OCI-LY7 (cell line): ENCODE measurements at regions not wholly inside any gene's neighbourhood (a gene's known extent, or its start where the extent isn't known, plus 50 kb on each side); places are given as distances from the start of the nearest gene placed in this dataset.

Source experiments
- BruUV-seq: library from RNA; stranded (reverse); fragments of 400-500 nt; replicated peaks from 2 replicates; lab custom pipeline; 2021; lab: Mats Ljungman, UMichigan
- CTCF ChIA-PET: fragments of 300-600 bp; sonication (Branson Sonifier 250); formaldehyde crosslinking; loops from one replicate; lab custom pipeline; 2022; ENCODE audit warnings: antibody characterized with exemption; ENCODE audit not compliant: unreplicated experiment; lab: Charles Lee
- POLR2A ChIA-PET: fragments of 300-600 bp; sonication (Branson Sonifier 250); formaldehyde crosslinking; loops from one replicate; lab custom pipeline; 2022; ENCODE audit warnings: antibody characterized with exemption; lab: Charles Lee
- DNase-seq: peaks from one replicate; pipeline ENCODE4 v3.0.0-alpha.2; 2015; ENCODE audit warnings: low spot score
- H2AFZ ChIP-seq: fragments of 200-600 bp; sonication (generic), shearing (Covaris generic); 2 replicates; pipeline ENCODE4 v1.6.1; 2014; ENCODE audit warnings: mild to moderate bottlenecking, antibody characterized with exemption, low read length, moderate library complexity
- H3K27ac ChIP-seq: fragments of 200-600 bp; sonication (generic); 2 replicates; pipeline ENCODE4 v1.5.1; 2014; ENCODE audit warnings: mixed run types, low read depth, mild to moderate bottlenecking, moderate library complexity, low read length, inconsistent platforms; ENCODE audit not compliant: poor library complexity, severe bottlenecking
- H3K36me3 ChIP-seq: fragments of 200-600 bp; sonication (generic); 2 replicates; pipeline ENCODE4 v1.6.1; 2014; ENCODE audit warnings: mild to moderate bottlenecking, antibody characterized with exemption, low read length, moderate library complexity, mixed read lengths; ENCODE audit not compliant: insufficient read depth
- H3K4me1 ChIP-seq: fragments of 200-600 bp; sonication (generic); 2 replicates; pipeline ENCODE4 v1.5.1; 2014; ENCODE audit warnings: mild to moderate bottlenecking, low read length; ENCODE audit not compliant: insufficient read depth, poor library complexity, severe bottlenecking
- H3K4me2 ChIP-seq: fragments of 200-600 bp; sonication (generic); 2 replicates; pipeline ENCODE4 v1.6.1; 2014; ENCODE audit warnings: mild to moderate bottlenecking, low read length
- H3K4me3 ChIP-seq: fragments of 200-600 bp; sonication (generic); 2 replicates; pipeline ENCODE4 v1.5.1; 2014; ENCODE audit warnings: mild to moderate bottlenecking, low read depth, low read length; ENCODE audit not compliant: poor library complexity, severe bottlenecking
- H3K79me2 ChIP-seq: fragments of 200-600 bp; sonication (generic); 2 replicates; pipeline ENCODE4 v1.6.1; 2016; ENCODE audit warnings: low read depth, mild to moderate bottlenecking, low read length, moderate library complexity, mixed read lengths; ENCODE audit not compliant: insufficient read depth
- H3K9me2 ChIP-seq: fragments of 200-600 bp; sonication (generic); 2 replicates; pipeline ENCODE4 v1.6.1; 2016; ENCODE audit warnings: mild to moderate bottlenecking, low read length, mixed read lengths; ENCODE audit not compliant: insufficient read depth
- H3K9me3 ChIP-seq: fragments of 200-600 bp; sonication (generic); 2 replicates; pipeline ENCODE4 v1.6.1; 2014; ENCODE audit warnings: mild to moderate bottlenecking, mixed run types, low read length, mixed read lengths
- H4K20me1 ChIP-seq: fragments of 200-600 bp; sonication (generic); 2 replicates; pipeline ENCODE4 v1.6.1; 2014; ENCODE audit warnings: mild to moderate bottlenecking, antibody characterized with exemption, low read length, moderate library complexity, mixed read lengths; ENCODE audit not compliant: insufficient read depth
- EZH2phosphoT487 ChIP-seq: fragments of 200-600 bp; sonication (generic); IDR thresholded peaks from 2 replicates; pipeline ENCODE4 v1.6.1; 2018; ENCODE audit warnings: low read depth, borderline replicate concordance, mild to moderate bottlenecking, mixed run types, antibody characterized with exemption, low read length, moderate library complexity, mixed read lengths
- intact Hi-C: fragments of 100-400 bp; cut with micrococcal nuclease; formaldehyde crosslinking; loops from one replicate; pipeline ENCODE4 v1.10.0; 2022; ENCODE audit not compliant: unreplicated experiment
- TF ChIP-seq, protein P1 (sequence below): fragments of 200-600 bp; sonication (generic); conservative IDR thresholded peaks from 2 replicates; pipeline ENCODE4 v1.5.1; 2014; ENCODE audit warnings: mild to moderate bottlenecking, antibody characterized with exemption, low read length, moderate library complexity, mixed read lengths

DNA sequence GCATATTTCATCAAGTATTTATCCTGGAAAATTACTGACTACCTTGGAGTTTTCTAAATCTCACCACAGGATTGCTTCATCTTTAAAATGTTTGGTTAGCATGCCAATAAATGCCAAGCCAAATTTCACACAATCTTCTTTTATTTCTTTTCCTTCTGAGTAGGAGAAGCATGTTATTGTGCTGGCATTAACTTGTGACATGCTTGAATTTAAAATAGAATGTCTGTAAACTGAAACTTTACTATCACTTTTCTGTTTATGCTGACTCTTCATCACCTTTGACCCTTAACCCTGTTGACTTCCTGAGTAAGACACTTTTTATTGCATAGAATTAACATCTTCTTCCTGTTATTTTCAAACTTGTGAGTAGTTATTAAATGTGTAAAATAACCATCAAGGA lies 56.2 kb upstream of the LRRTM4 start:
- TF ChIP-seq, protein P1, sequence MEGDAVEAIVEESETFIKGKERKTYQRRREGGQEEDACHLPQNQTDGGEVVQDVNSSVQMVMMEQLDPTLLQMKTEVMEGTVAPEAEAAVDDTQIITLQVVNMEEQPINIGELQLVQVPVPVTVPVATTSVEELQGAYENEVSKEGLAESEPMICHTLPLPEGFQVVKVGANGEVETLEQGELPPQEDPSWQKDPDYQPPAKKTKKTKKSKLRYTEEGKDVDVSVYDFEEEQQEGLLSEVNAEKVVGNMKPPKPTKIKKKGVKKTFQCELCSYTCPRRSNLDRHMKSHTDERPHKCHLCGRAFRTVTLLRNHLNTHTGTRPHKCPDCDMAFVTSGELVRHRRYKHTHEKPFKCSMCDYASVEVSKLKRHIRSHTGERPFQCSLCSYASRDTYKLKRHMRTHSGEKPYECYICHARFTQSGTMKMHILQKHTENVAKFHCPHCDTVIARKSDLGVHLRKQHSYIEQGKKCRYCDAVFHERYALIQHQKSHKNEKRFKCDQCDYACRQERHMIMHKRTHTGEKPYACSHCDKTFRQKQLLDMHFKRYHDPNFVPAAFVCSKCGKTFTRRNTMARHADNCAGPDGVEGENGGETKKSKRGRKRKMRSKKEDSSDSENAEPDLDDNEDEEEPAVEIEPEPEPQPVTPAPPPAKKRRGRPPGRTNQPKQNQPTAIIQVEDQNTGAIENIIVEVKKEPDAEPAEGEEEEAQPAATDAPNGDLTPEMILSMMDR = no peak
- TF ChIP-seq EZH2phosphoT487 = no peak

DNA sequence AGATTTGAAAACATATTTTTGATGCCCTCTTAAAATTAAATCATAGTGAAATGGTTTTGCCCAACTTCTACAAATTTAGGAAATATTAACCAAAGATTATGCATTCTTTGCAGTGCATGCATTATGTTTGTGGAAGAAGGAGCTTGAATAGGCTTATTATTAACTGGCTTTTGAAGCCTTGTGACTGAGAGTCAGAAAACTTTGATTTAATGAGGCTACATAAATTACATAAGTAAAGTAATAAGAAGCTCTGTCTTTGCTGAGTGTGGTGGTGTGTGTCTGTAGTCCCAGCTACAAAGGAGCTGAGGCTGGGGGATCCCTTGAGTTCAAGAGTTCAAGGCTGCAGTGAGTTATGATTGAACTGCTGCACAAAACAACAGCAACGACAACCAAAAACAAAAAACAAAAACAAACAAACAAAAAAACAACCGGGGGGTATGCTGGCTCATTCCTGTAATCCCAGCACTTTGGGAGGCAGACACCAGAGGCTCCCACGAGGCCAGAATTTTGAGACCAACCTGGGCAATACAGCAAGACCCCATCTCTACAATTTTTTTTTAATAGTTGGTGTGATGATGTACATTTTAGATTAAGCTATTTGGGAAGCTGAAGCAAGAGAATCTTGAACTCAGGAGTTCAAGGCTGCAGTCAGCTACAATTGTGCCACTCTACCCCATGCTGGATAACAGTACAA lies 57.0 kb upstream of the LRRTM4 start:
- intact Hi-C loops = no loop called here
- H4K20me1 ChIP-seq = no peaks in the 10 kb centered on the region
- TF ChIP-seq, protein P1 = no peak
- TF ChIP-seq EZH2phosphoT487 = no peak
- H3K27ac ChIP-seq = no peak overlapping the region
- DNase-seq = no peak
- no peaks in the 10 kb centered on the region for H3K9me3 ChIP-seq
- no peak overlapping the region for H3K4me3 ChIP-seq
- H3K36me3 ChIP-seq = no peaks in the 10 kb centered on the region
- CTCF ChIA-PET = no interaction called here
- no TSS peak for BruUV-seq
- POLR2A ChIA-PET = no interaction called here
- no peaks in the 10 kb centered on the region for H3K4me1 ChIP-seq
- no peaks in the 10 kb centered on the region for H3K9me2 ChIP-seq
- no peak overlapping the region for H3K4me2 ChIP-seq
- H3K79me2 ChIP-seq = no peaks in the 10 kb centered on the region
- no peak overlapping the region for H2AFZ ChIP-seq

More for the DNA sequence above, 56.2 kb upstream of the LRRTM4 start:
- POLR2A ChIA-PET = no interaction called here
- Histone ChIP-seq H3K4me1 (no peaks in the 10 kb centered on the region), H4K20me1 (no peaks in the 10 kb centered on the region), H3K4me2 (no peak overlapping the region), H3K27ac (no peak overlapping the region), H3K36me3 (no peaks in the 10 kb centered on the region), H2AFZ (no peak overlapping the region), H3K9me3 (no peaks in the 10 kb centered on the region), H3K4me3 (no peak overlapping the region), H3K9me2 (no peaks in the 10 kb centered on the region), H3K79me2 (no peaks in the 10 kb centered on the region)
- intact Hi-C loops = no loop called here
- CTCF ChIA-PET = no interaction called here
- no peak for DNase-seq
- BruUV-seq = no TSS peak

DNA sequence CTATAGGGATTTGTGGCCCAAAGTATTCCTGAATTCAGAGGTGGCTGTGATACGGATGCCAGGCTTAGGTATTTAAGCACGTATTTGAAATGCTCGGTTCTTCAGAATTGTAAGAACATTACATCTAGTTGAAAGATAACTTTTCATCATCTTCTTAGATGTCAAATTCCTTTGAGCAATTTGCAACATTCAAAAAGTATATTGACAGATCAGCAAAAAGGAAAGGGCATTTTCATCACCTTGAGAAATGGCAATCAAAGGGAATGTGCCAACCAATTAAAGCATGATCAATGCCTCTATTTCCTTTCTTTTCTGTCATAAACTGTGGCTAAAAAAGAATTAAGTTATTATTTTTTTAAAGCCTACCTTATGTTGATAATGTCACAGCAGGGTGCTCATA lies 66.3 kb upstream of the LRRTM4 start:
- Histone ChIP-seq H3K36me3 (no peaks in the 10 kb centered on the region), H3K9me2 (no peaks in the 10 kb centered on the region), H3K79me2 (no peaks in the 10 kb centered on the region), H4K20me1 (no peaks in the 10 kb centered on the region), H3K4me1 (no peaks in the 10 kb centered on the region), H3K4me2 (no peak overlapping the region), H3K27ac (no peak overlapping the region), H2AFZ (no peak overlapping the region), H3K9me3 (no peaks in the 10 kb centered on the region), H3K4me3 (no peak overlapping the region)
- TF ChIP-seq, protein P1 = no peak
- TF ChIP-seq EZH2phosphoT487 = no peak
- CTCF ChIA-PET = no interaction called here
- no TSS peak for BruUV-seq
- POLR2A ChIA-PET = interaction anchor here (0.7 kb wide), 1 partner anchor 449 kb away, joined by 3 read pairs; no protein-coding TSS in a partner anchor
- intact Hi-C loops = no loop called here
- DNase-seq = no peak
